Gastrocnemius medialis (tissue), 4 donors: ENCODE measurements at regions not wholly inside any gene's neighbourhood (a gene's known extent, or its start where the extent isn't known, plus 50 kb on each side); places are given as distances from the start of the nearest gene placed in this dataset.

Source experiments
- POLR2A ChIP-seq, 2 donors: fragments of 450-650 bp; IDR thresholded peaks; one replicate each; pipeline ENCODE4 v1.6.1; 2017; ENCODE audit warnings: antibody characterized with exemption in 2 of 2, mild to moderate bottlenecking in 2 of 2, moderate library complexity in 2 of 2
- TF ChIP-seq, protein P1 (sequence below), 5 experiments: fragments of 450-650 bp in 3 of 5; fragments of 200-600 bp in 2 of 5; sonication (generic) in 2 of 5; IDR thresholded peaks in 4 of 5; conservative IDR thresholded peaks in 1 of 5; 1 replicate in 4 of 5; 2 replicates in 1 of 5; pipeline ENCODE4 v1.5.1; 2016 to 2019; ENCODE audit warnings: antibody characterized with exemption in 5 of 5, mild to moderate bottlenecking in 3 of 5, moderate library complexity in 3 of 5

DNA sequence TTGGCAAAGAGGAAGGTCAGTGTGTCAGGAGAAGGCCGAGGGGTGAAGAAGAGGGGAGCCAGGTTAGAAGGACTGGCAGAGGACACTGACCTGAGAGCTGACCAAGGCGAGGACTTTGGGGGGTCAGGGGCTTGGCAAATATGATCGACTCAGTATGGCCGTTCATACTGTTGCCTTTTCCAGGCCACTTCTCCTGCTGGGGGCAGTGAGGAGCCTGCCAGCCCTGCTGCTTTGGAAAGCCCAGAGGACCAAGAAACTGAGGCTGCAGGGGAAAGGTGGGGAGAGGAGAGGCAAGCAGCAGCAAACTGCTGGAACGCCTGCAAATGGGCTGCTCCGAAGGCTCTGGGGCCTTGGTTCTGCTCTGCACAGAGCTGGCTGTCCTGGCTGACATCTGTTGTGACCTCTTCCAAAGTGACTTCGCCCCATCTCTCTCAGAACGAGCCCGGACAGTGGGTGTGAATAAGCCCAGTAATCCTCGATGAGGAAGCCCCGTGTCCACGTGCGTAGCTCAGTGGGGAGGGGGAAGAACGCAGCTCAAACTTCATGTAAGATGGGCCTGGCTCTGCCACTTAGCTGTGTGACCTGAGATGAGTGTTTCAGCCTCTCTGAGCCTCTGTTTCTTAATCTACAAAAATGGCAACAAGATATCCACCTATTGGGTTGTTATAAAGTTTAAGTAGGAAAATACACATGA is 111.3 kb downstream of the SALL1 start:
- TF ChIP-seq, protein P1, sequence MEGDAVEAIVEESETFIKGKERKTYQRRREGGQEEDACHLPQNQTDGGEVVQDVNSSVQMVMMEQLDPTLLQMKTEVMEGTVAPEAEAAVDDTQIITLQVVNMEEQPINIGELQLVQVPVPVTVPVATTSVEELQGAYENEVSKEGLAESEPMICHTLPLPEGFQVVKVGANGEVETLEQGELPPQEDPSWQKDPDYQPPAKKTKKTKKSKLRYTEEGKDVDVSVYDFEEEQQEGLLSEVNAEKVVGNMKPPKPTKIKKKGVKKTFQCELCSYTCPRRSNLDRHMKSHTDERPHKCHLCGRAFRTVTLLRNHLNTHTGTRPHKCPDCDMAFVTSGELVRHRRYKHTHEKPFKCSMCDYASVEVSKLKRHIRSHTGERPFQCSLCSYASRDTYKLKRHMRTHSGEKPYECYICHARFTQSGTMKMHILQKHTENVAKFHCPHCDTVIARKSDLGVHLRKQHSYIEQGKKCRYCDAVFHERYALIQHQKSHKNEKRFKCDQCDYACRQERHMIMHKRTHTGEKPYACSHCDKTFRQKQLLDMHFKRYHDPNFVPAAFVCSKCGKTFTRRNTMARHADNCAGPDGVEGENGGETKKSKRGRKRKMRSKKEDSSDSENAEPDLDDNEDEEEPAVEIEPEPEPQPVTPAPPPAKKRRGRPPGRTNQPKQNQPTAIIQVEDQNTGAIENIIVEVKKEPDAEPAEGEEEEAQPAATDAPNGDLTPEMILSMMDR (IDR thresholded peaks at IDR 0.05 in 4 of 5, conservative IDR thresholded peaks at IDR 0.05 in 1 of 5), result no peak
- TF ChIP-seq POLR2A (IDR thresholded peaks at IDR 0.05), result no peak
